ENCODE measurements at regions not wholly inside any gene's neighbourhood (a gene's known extent, or its start where the extent isn't known, plus 50 kb on each side); places are given as distances from the start of the nearest gene placed in this dataset.

DNA sequence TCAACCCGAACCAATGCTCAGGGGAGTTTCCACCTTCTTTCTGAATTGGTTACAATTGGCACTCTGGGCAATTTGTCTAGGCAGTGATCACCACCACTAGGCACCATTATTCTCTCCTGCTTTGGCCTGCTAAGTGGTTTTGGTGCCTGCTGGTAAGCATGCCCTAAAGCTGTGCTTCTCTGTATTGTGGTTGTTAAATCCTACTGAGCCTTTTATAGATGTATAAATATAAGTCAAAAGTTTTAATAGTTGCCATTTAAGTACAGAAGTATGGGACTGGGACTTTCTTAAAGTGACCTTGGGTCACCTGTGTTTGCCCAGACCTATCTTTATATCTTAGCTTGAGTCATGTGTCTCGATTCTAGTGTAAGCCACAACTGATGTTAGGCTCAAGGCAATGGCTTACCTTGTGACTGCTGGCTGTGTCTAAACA lies 475.9 kb downstream of the SLC16A7 start:
- CTCF ChIA-PET = interaction anchor here (1.5 kb wide), 1 partner anchor 11 kb away, joined by 3 read pairs; no protein-coding TSS in a partner anchor
- BruUV-seq (replicated peaks) = no TSS peak
- DNase-seq (ENCODE audit: unreplicated experiment) = no peak
- intact Hi-C loops (cut with micrococcal nuclease) = no loop called here
- H3K27ac Mint-ChIP-seq (ENCODE audit: low read depth, unreplicated experiment) = no peak overlapping the region
- no peaks in the 10 kb centered on the region for H3K27me3 Mint-ChIP-seq (ENCODE audit: insufficient read depth, unreplicated experiment)
- TF ChIP-seq, protein P1, sequence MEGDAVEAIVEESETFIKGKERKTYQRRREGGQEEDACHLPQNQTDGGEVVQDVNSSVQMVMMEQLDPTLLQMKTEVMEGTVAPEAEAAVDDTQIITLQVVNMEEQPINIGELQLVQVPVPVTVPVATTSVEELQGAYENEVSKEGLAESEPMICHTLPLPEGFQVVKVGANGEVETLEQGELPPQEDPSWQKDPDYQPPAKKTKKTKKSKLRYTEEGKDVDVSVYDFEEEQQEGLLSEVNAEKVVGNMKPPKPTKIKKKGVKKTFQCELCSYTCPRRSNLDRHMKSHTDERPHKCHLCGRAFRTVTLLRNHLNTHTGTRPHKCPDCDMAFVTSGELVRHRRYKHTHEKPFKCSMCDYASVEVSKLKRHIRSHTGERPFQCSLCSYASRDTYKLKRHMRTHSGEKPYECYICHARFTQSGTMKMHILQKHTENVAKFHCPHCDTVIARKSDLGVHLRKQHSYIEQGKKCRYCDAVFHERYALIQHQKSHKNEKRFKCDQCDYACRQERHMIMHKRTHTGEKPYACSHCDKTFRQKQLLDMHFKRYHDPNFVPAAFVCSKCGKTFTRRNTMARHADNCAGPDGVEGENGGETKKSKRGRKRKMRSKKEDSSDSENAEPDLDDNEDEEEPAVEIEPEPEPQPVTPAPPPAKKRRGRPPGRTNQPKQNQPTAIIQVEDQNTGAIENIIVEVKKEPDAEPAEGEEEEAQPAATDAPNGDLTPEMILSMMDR (IDR thresholded peaks at IDR 0.05; ENCODE audit: unreplicated experiment) = no peak
- no peaks in the 10 kb centered on the region for H3K9me3 Mint-ChIP-seq (ENCODE audit: unreplicated experiment)
- no peak overlapping the region for H3K4me3 Mint-ChIP-seq (ENCODE audit: unreplicated experiment)
- H3K4me1 Mint-ChIP-seq (ENCODE audit: insufficient read depth, unreplicated experiment) = peaks cover 21% of the 10 kb centered on the region
- no peaks in the 10 kb centered on the region for H3K36me3 Mint-ChIP-seq (ENCODE audit: insufficient read depth, unreplicated experiment)
- POLR2A ChIA-PET = no interaction called here

DNA sequence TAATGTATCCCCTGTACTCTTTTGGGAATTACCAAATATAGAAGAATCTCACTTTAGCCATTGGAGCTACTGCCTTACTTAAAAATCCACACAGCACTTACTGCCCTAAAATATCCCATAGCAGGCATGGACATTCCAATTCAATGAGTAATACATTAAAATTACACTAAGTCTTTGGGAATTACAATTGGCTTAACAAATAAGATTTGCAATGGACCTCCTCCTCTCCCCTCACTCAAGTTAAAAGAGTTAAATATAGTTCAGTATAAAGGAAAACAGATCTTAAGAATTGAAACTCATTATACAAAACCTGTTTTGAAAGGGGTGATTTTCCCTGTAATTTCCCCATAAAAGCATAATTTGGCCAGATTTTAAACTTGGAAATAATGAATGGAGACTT lies 477.1 kb downstream of the SLC16A7 start:
- no peaks in the 10 kb centered on the region for H3K36me3 Mint-ChIP-seq (ENCODE audit: insufficient read depth, unreplicated experiment)
- DNase-seq (ENCODE audit: unreplicated experiment) = no peak
- H3K4me1 Mint-ChIP-seq (ENCODE audit: insufficient read depth, unreplicated experiment) = peaks cover 21% of the 10 kb centered on the region
- no peak overlapping the region for H3K4me3 Mint-ChIP-seq (ENCODE audit: unreplicated experiment)
- no peaks in the 10 kb centered on the region for H3K9me3 Mint-ChIP-seq (ENCODE audit: unreplicated experiment)
- no peaks in the 10 kb centered on the region for H3K27me3 Mint-ChIP-seq (ENCODE audit: insufficient read depth, unreplicated experiment)
- TF ChIP-seq, protein P1 (IDR thresholded peaks at IDR 0.05; ENCODE audit: unreplicated experiment) = no peak
- BruUV-seq (replicated peaks) = no TSS peak
- H3K27ac Mint-ChIP-seq (ENCODE audit: low read depth, unreplicated experiment) = no peak overlapping the region
- CTCF ChIA-PET = no interaction called here
- POLR2A ChIA-PET = interaction anchor here (1.1 kb wide), 1 partner anchor 10 kb away, joined by 3 read pairs; no protein-coding TSS in a partner anchor
- intact Hi-C loops (cut with micrococcal nuclease) = no loop called here

DNA sequence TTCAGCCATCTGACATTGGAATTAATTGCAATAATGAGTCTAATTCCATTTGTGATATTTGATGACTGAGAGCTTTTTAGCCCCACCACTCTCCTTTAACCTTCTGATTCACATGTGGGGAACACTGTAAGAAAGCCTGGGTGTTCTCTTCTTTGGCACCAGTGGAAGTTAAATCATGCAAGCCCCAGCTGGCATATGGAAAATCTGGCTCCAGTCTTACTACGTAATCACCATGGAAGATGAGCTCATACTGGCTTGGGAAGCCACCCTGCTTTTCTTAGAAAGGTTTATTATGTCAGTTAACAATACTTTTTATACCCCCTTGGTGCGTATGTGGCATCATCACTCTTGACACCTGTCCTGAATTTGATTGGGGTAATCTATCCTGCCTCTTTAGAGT lies 479.3 kb downstream of the SLC16A7 start:
- Mint-ChIP-seq H3K27me3 (ENCODE audit: insufficient read depth, unreplicated experiment) (no peaks in the 10 kb centered on the region), H3K4me3 (ENCODE audit: unreplicated experiment) (no peak overlapping the region), H3K36me3 (ENCODE audit: insufficient read depth, unreplicated experiment) (no peaks in the 10 kb centered on the region), H3K9me3 (ENCODE audit: unreplicated experiment) (no peaks in the 10 kb centered on the region), H3K27ac (ENCODE audit: low read depth, unreplicated experiment) (no peak overlapping the region), H3K4me1 (ENCODE audit: insufficient read depth, unreplicated experiment) (peaks cover 19% of the 10 kb centered on the region)
- CTCF ChIA-PET = interaction anchor here (0.7 kb wide), 1 partner anchor 226 kb away, joined by 3 read pairs; no protein-coding TSS in a partner anchor
- TF ChIP-seq, protein P1 (IDR thresholded peaks at IDR 0.05; ENCODE audit: unreplicated experiment) = no peak
- no peak for DNase-seq (ENCODE audit: unreplicated experiment)
- POLR2A ChIA-PET = interaction anchor here (0.6 kb wide), 1 partner anchor 19 kb away, joined by 3 read pairs; no protein-coding TSS in a partner anchor
- intact Hi-C loops (cut with micrococcal nuclease) = no loop called here
- BruUV-seq (replicated peaks) = no TSS peak

DNA sequence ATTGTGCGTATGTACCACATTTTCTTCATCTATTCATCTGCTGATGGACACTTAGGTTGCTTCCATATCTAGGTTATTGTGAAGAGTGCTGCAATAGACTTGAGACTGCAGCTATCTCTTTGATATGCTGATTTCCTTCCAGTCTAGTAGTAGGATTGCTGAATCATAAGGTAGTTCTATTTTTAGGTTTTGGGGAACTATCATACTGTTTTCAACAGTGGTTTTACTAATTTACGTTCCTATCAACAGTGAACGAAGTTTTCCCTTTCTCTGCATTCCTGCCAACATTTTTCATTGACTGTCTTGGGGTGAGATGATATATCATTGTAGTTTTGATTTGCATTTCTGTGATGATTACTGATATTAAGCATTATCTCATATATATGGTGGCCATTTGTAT lies 482.2 kb downstream of the SLC16A7 start:
- BruUV-seq (replicated peaks) = no TSS peak
- Mint-ChIP-seq H3K4me1 (ENCODE audit: insufficient read depth, unreplicated experiment) (peaks cover 3% of the 10 kb centered on the region), H3K27ac (ENCODE audit: low read depth, unreplicated experiment) (no peak overlapping the region), H3K27me3 (ENCODE audit: insufficient read depth, unreplicated experiment) (no peaks in the 10 kb centered on the region), H3K4me3 (ENCODE audit: unreplicated experiment) (no peak overlapping the region), H3K9me3 (ENCODE audit: unreplicated experiment) (no peaks in the 10 kb centered on the region), H3K36me3 (ENCODE audit: insufficient read depth, unreplicated experiment) (peaks cover 2% of the 10 kb centered on the region)
- TF ChIP-seq, protein P1 (IDR thresholded peaks at IDR 0.05; ENCODE audit: unreplicated experiment) = no peak
- intact Hi-C loops (cut with micrococcal nuclease) = no loop called here
- no peak for DNase-seq (ENCODE audit: unreplicated experiment)
- POLR2A ChIA-PET = no interaction called here
- CTCF ChIA-PET = no interaction called here

Measured in MCF 10A (cell line).